B cell (primary cell): ENCODE measurements at regions not wholly inside any gene's neighbourhood (a gene's known extent, or its start where the extent isn't known, plus 50 kb on each side); places are given as distances from the start of the nearest gene placed in this dataset.

ENCODE experiments used
- ATAC-seq: fragments of 200-7000 bp; cut with Tn5 transposase; one replicate; pipeline ENCODE4 v1.10.0; 2021; ENCODE audit warnings: low read depth, mild to moderate bottlenecking, moderate number of reproducible peaks, moderate library complexity
- CTCF ChIA-PET: fragments of 350-600 bp; sonication (Branson Sonifier 250); formaldehyde crosslinking; loops from one replicate; lab custom pipeline; 2021; ENCODE audit warnings: antibody characterized with exemption, inconsistent platforms; lab: Charles Lee
- POLR2A ChIA-PET: fragments of 350-600 bp; sonication (Branson Sonifier 250); formaldehyde crosslinking; loops from one replicate; lab custom pipeline; 2021; ENCODE audit warnings: antibody characterized with exemption; lab: Charles Lee
- DNase-seq: peaks from one replicate; pipeline ENCODE4 v3.0.0; 2013
- H2AFZ ChIP-seq: 2 replicates; pipeline ENCODE4 v1.6.1; 2012; ENCODE audit warnings: mild to moderate bottlenecking, low read depth, low read length; ENCODE audit not compliant: insufficient read depth, poor library complexity, severe bottlenecking
- H3K27ac ChIP-seq, 2 donors: 1 replicate in 1 of 2; 2 replicates in 1 of 2; pipeline ENCODE4 v1.5.1; 2012 to 2013; ENCODE audit warnings: low read length in 2 of 2, mild to moderate bottlenecking in 2 of 2, moderate library complexity in 1 of 2
- H3K27me3 ChIP-seq, 4 experiments: fragments of 200-600 bp in 1 of 4; sonication (generic) in 1 of 4; replicated peaks in 1 of 4; 1 replicate in 2 of 4; 2 replicates in 2 of 4; pipeline versions ENCODE4 v1.6.1 to v1.7.0; 2013 to 2016; ENCODE audit warnings: low read length in 3 of 4, mild to moderate bottlenecking in 2 of 4, mixed read lengths in 1 of 4, moderate library complexity in 1 of 4; ENCODE audit not compliant: insufficient read depth in 4 of 4, control insufficient read depth in 3 of 4; ENCODE audit errors: control extremely low read depth in 1 of 4
- H3K36me3 ChIP-seq, 2 experiments: replicated peaks in 1 of 2; 1 replicate in 1 of 2; 2 replicates in 1 of 2; pipeline versions ENCODE4 v1.6.1 to v1.7.1; 2013; ENCODE audit warnings: low read length in 1 of 2; ENCODE audit not compliant: insufficient read depth in 2 of 2, control insufficient read depth in 1 of 2; ENCODE audit errors: control extremely low read depth in 1 of 2, extremely low read depth in 1 of 2
- H3K4me1 ChIP-seq, 2 donors: fragments of 200-600 bp in 1 of 2; sonication (generic) in 1 of 2; 1 replicate in 1 of 2; 2 replicates in 1 of 2; pipeline versions ENCODE4 v1.5.1 to v1.6.1; 2013 to 2017; ENCODE audit warnings: low read length in 2 of 2; ENCODE audit not compliant: control insufficient read depth in 2 of 2, insufficient read depth in 2 of 2
- H3K4me2 ChIP-seq: replicated peaks from 2 replicates; pipeline ENCODE3; 2012; ENCODE audit warnings: mild to moderate bottlenecking, low read depth, low read length; ENCODE audit not compliant: poor library complexity, severe bottlenecking
- H3K4me3 ChIP-seq, 5 experiments: fragments of 200-600 bp in 1 of 5; sonication (generic) in 1 of 5; 1 replicate in 3 of 5; 2 replicates in 2 of 5; pipeline versions ENCODE4 v1.5.1 to v1.7.0; 2011 to 2016; ENCODE audit warnings: low read length in 4 of 5, mild to moderate bottlenecking in 4 of 5, low read depth in 2 of 5, control low read depth in 1 of 5, moderate library complexity in 1 of 5; ENCODE audit not compliant: insufficient read depth in 1 of 5; ENCODE audit errors: control extremely low read depth in 1 of 5, extremely low read depth in 1 of 5
- H3K79me2 ChIP-seq: fragments of 200-600 bp; sonication (generic); one replicate; pipeline ENCODE4 v1.6.0; 2016; ENCODE audit warnings: low read length; ENCODE audit not compliant: control insufficient read depth, insufficient read depth
- H3K9ac ChIP-seq: fragments of 200-600 bp; sonication (generic); 2 replicates; pipeline ENCODE4 v1.6.1; 2017; ENCODE audit warnings: mild to moderate bottlenecking, low read length, moderate library complexity
- H3K9me3 ChIP-seq, 3 donors: one replicate each; pipeline versions ENCODE4 v1.6.1 to v1.7.1; 2013; ENCODE audit warnings: low read length in 2 of 3; ENCODE audit not compliant: control insufficient read depth in 2 of 3, insufficient read depth in 1 of 3; ENCODE audit errors: control extremely low read depth in 1 of 3
- H4K20me1 ChIP-seq: 2 replicates; pipeline ENCODE4 v1.6.0; 2012; ENCODE audit warnings: mild to moderate bottlenecking, low read length; ENCODE audit not compliant: insufficient read depth, control insufficient read depth, poor library complexity, severe bottlenecking
- H3K27ac Mint-ChIP-seq: one replicate; pipeline ENCODE4 v1.8.0; 2021; ENCODE audit warnings: mixed read lengths
- H3K27me3 Mint-ChIP-seq: one replicate; pipeline ENCODE4 v1.8.0; 2021; ENCODE audit warnings: mixed read lengths
- H3K4me1 Mint-ChIP-seq: one replicate; pipeline ENCODE4 v1.8.0; 2021; ENCODE audit warnings: mixed read lengths
- H3K4me3 Mint-ChIP-seq: one replicate; pipeline ENCODE4 v1.8.0; 2021; ENCODE audit warnings: mixed read lengths
- H3K9me3 Mint-ChIP-seq: one replicate; pipeline ENCODE4 v1.8.0; 2022; ENCODE audit warnings: mixed read lengths; ENCODE audit not compliant: insufficient read depth
- EZH2 ChIP-seq: IDR thresholded peaks from 2 replicates; pipeline ENCODE4 v1.6.1; 2012; ENCODE audit warnings: borderline replicate concordance, low read depth, mild to moderate bottlenecking, moderate library complexity, low read length; ENCODE audit not compliant: insufficient read depth, poor library complexity, severe bottlenecking
- WGBS: methylation state at CpG from one replicate; pipeline ENCODE4 v1.1.5; 2013; ENCODE audit warnings: missing lambda C conversion rate; ENCODE audit not compliant: insufficient coverage; 5-methylcytosine and 5-hydroxymethylcytosine counted together
- intact Hi-C: fragments of 100-400 bp; cut with micrococcal nuclease; formaldehyde crosslinking; loops from one replicate; pipeline ENCODE4 v1.10.0; 2022
- TF ChIP-seq, protein P1 (sequence below): fragments of 200-600 bp; IDR thresholded peaks from one replicate; pipeline ENCODE4 v1.8.0; 2022; ENCODE audit warnings: antibody characterized with exemption, mild to moderate bottlenecking

DNA sequence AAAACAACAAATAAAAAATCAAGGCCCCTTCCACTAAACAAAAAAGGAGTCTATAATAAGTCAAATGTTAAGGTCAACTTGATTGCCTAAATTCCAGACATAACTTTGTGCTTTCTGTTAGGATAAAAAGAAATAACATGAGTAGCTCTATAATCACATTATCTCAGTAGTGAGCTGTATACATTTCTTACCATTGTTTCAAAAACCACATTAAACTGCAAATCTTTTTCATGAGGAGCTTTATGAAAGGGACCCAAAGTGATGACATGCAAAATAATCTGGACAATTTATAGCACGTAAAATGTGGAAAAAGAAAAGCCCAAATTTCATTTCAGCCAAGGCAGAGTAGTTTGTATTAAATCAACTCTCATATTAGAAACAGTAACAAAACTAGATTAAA lies 269.2 kb downstream of the KLF12 start:
- Histone ChIP-seq H3K9ac (no peak overlapping the region), H3K4me1 (no peaks in the 10 kb centered on the region), H3K4me2 (no peak overlapping the region), H3K27me3 (no peaks in the 10 kb centered on the region), H4K20me1 (no peaks in the 10 kb centered on the region), H2AFZ (no peak overlapping the region), H3K9me3 (no peaks in the 10 kb centered on the region), H3K36me3 (no peaks in the 10 kb centered on the region), H3K79me2 (peaks cover 18% of the 10 kb centered on the region), H3K27ac (no peak overlapping the region), H3K4me3 (no peak overlapping the region)
- ATAC-seq = no peak
- Mint-ChIP-seq H3K4me1 (peaks cover 10% of the 10 kb centered on the region), H3K27me3 (no peaks in the 10 kb centered on the region), H3K4me3 (no peak overlapping the region), H3K27ac (no peak overlapping the region), H3K9me3 (no peaks in the 10 kb centered on the region)
- ChIA-PET POLR2A (no interaction called here), CTCF (no interaction called here)
- TF ChIP-seq, protein P1, sequence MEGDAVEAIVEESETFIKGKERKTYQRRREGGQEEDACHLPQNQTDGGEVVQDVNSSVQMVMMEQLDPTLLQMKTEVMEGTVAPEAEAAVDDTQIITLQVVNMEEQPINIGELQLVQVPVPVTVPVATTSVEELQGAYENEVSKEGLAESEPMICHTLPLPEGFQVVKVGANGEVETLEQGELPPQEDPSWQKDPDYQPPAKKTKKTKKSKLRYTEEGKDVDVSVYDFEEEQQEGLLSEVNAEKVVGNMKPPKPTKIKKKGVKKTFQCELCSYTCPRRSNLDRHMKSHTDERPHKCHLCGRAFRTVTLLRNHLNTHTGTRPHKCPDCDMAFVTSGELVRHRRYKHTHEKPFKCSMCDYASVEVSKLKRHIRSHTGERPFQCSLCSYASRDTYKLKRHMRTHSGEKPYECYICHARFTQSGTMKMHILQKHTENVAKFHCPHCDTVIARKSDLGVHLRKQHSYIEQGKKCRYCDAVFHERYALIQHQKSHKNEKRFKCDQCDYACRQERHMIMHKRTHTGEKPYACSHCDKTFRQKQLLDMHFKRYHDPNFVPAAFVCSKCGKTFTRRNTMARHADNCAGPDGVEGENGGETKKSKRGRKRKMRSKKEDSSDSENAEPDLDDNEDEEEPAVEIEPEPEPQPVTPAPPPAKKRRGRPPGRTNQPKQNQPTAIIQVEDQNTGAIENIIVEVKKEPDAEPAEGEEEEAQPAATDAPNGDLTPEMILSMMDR = no peak
- no peak for TF ChIP-seq EZH2
- WGBS = no CpG with 5 or more reads among the region's 1 CpG
- DNase-seq = no peak
- intact Hi-C loops = loop anchor here (2.0 to 5.0 kb wide), 2 partner anchors 14 to 37 kb away; no protein-coding TSS in a partner anchor

DNA sequence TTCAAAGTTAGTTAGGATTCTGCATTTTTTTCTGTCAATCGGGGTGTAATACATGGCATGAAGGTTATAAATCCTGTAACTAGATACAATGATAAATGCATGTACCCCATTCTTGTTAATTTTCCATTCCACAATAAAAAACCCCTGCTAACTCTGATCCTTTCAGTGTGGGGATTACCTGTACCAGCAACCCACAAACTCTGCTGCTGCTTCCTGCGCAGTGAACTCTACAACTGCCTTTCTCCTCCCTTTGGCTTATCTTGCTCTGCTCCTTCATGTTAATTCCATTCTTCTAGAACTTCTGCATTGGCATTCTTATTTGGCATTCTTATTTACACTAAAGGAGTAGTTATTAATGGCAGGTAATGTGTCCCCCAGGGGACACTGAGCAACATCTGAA lies 273.1 kb downstream of the KLF12 start:
- peaks cover 15% of the 10 kb centered on the region for H3K79me2 ChIP-seq
- intact Hi-C loops = no loop called here
- H3K9me3 Mint-ChIP-seq = no peaks in the 10 kb centered on the region
- WGBS = 100% methylated on average over 1 of the region's 2 CpGs
- H3K36me3 ChIP-seq = no peaks in the 10 kb centered on the region
- ATAC-seq (no peak), DNase-seq (no peak)
- TF ChIP-seq, protein P1 = no peak
- no peak for TF ChIP-seq EZH2
- H4K20me1 ChIP-seq = no peaks in the 10 kb centered on the region
- H3K27ac ChIP-seq = no peak overlapping the region
- H3K4me3 Mint-ChIP-seq = no peak overlapping the region
- H3K4me1 ChIP-seq = no peaks in the 10 kb centered on the region
- H2AFZ ChIP-seq = no peak overlapping the region
- H3K27ac Mint-ChIP-seq = no peak overlapping the region
- no peak overlapping the region for H3K4me2 ChIP-seq
- ChIA-PET POLR2A (no interaction called here), CTCF (no interaction called here)
- no peaks in the 10 kb centered on the region for H3K9me3 ChIP-seq
- H3K4me3 ChIP-seq = no peak overlapping the region
- no peaks in the 10 kb centered on the region for H3K27me3 ChIP-seq
- no peaks in the 10 kb centered on the region for H3K27me3 Mint-ChIP-seq
- peaks cover 10% of the 10 kb centered on the region for H3K4me1 Mint-ChIP-seq
- H3K9ac ChIP-seq = no peak overlapping the region
